ENCODE measurements at regions not wholly inside any gene's neighbourhood (a gene's known extent, or its start where the extent isn't known, plus 50 kb on each side); places are given as distances from the start of the nearest gene placed in this dataset.

- TF ChIP-seq JUND (CRISPR knock-in tag; IDR thresholded peaks at IDR 0.05) (no peak), CTCF (CRISPR knock-in tag; IDR thresholded peaks at IDR 0.05) (no peak), ESRRA (CRISPR knock-in tag; IDR thresholded peaks at IDR 0.05; ENCODE audit: low read depth) (no peak), POLR2A (IDR thresholded peaks at IDR 0.05; ENCODE audit: insufficient read depth in 1 of 2, low read depth in 2 of 2, low read length in 2 of 2) (no peak), KLF12 (CRISPR knock-in tag; IDR thresholded peaks at IDR 0.05; ENCODE audit: borderline replicate concordance) (no peak), PRPF4 (IDR thresholded peaks at IDR 0.05; ENCODE audit: low read depth, low read length, poor library complexity, severe bottlenecking) (no peak), MLX (CRISPR knock-in tag; IDR thresholded peaks at IDR 0.05) (no peak), BRCA1 (CRISPR knock-in tag; IDR thresholded peaks at IDR 0.05) (no peak), ZFX (CRISPR knock-in tag; IDR thresholded peaks at IDR 0.05; ENCODE audit: low read depth) (no peak), RAD21 (CRISPR knock-in tag; IDR thresholded peaks at IDR 0.05) (no peak)
Measured at GRCh38 chr22:49169074-49169744, 658.5 kb downstream of the BRD1 start.

All from HepG2 (cell line).